WTC11 (cell line): ENCODE measurements at regions not wholly inside any gene's neighbourhood (a gene's known extent, or its start where the extent isn't known, plus 50 kb on each side); places are given as distances from the start of the nearest gene placed in this dataset.

Source experiments
- ATAC-seq: fragments of 200-7000 bp; cut with Tn5 transposase; 2 replicates; pipeline ENCODE4 v1.10.0; 2021; ENCODE audit warnings: mild to moderate bottlenecking, moderate library complexity
- CTCF ChIA-PET: fragments of 300-600 bp; sonication (Branson Sonifier 250); formaldehyde crosslinking; loops from one replicate; lab custom pipeline; 2021; ENCODE audit warnings: antibody characterized with exemption; lab: Charles Lee
- POLR2A ChIA-PET: fragments of 350-600 bp; sonication (Branson Sonifier 250); formaldehyde crosslinking; loops from one replicate; lab custom pipeline; 2021; ENCODE audit warnings: antibody characterized with exemption; lab: Charles Lee
- DNase-seq: peaks from one replicate; pipeline ENCODE4 v3.0.0; 2021; ENCODE audit warnings: low spot score
- H3K27ac Mint-ChIP-seq: 2 replicates; pipeline ENCODE4 v1.8.0; 2021; ENCODE audit warnings: mixed read lengths
- H3K27me3 Mint-ChIP-seq: 2 replicates; pipeline ENCODE4 v1.8.0; 2021; ENCODE audit warnings: low read depth, mild to moderate bottlenecking, moderate library complexity, mixed read lengths
- H3K36me3 Mint-ChIP-seq: 2 replicates; pipeline ENCODE4 v1.8.0; 2021; ENCODE audit warnings: mixed read lengths
- H3K4me1 Mint-ChIP-seq: 2 replicates; pipeline ENCODE4 v1.8.0; 2022; ENCODE audit warnings: mixed read lengths
- H3K4me3 Mint-ChIP-seq: 2 replicates; pipeline ENCODE4 v1.8.0; 2021; ENCODE audit warnings: mild to moderate bottlenecking, moderate library complexity, mixed read lengths
- H3K9me3 Mint-ChIP-seq: 2 replicates; pipeline ENCODE4 v1.8.0; 2021; ENCODE audit warnings: mixed read lengths
- ATF3 ChIP-seq: sonication (generic); formaldehyde crosslinking; conservative IDR thresholded peaks from 2 replicates; pipeline ENCODE4 v1.8.1; 2022; ENCODE audit warnings: mild to moderate bottlenecking, missing genetic modification reagents
- IRF1 ChIP-seq: sonication (generic); formaldehyde crosslinking; IDR thresholded peaks from 2 replicates; pipeline ENCODE4 v1.8.0; 2023; ENCODE audit warnings: missing genetic modification reagents
- MXD4 ChIP-seq: fragments of 250-450 bp; sonication (Bioruptor Pico); IDR thresholded peaks from 2 replicates; pipeline ENCODE4 v1.8.0; 2021; ENCODE audit warnings: mild to moderate bottlenecking, moderate library complexity, borderline replicate concordance
- NR1H2 ChIP-seq: sonication (generic); formaldehyde crosslinking; IDR thresholded peaks from 2 replicates; pipeline ENCODE4 v1.9.0; 2021; ENCODE audit warnings: mild to moderate bottlenecking, moderate library complexity, missing genetic modification reagents
- RELA ChIP-seq: sonication (generic); formaldehyde crosslinking; IDR thresholded peaks from 2 replicates; pipeline ENCODE4 v1.8.1; 2022; ENCODE audit warnings: missing genetic modification reagents, mild to moderate bottlenecking, borderline replicate concordance
- ZNF121 ChIP-seq: sonication (generic); formaldehyde crosslinking; IDR thresholded peaks from 2 replicates; pipeline ENCODE4 v1.8.0; 2023; ENCODE audit warnings: missing genetic modification reagents
- ZNF138 ChIP-seq: sonication (generic); formaldehyde crosslinking; conservative IDR thresholded peaks from 2 replicates; pipeline ENCODE4 v1.8.1; 2022; ENCODE audit warnings: mild to moderate bottlenecking, moderate library complexity, missing genetic modification reagents
- ZNF317 ChIP-seq: sonication (generic); formaldehyde crosslinking; IDR thresholded peaks from 2 replicates; pipeline ENCODE4 v1.8.1; 2023; ENCODE audit warnings: low read depth, mild to moderate bottlenecking, moderate library complexity, missing genetic modification reagents, borderline replicate concordance
- ZSCAN18 ChIP-seq: fragments of 250-450 bp; sonication (Bioruptor Pico); IDR thresholded peaks from 2 replicates; pipeline ENCODE4 v2.1.2; 2022; ENCODE audit warnings: mild to moderate bottlenecking, moderate library complexity
- TF ChIP-seq, protein P1 (sequence below): sonication (generic); formaldehyde crosslinking; IDR thresholded peaks from 2 replicates; pipeline ENCODE4 v1.8.1; 2023; ENCODE audit warnings: mild to moderate bottlenecking, missing genetic modification reagents, borderline replicate concordance
- TF ChIP-seq, protein P2 (sequence below): sonication (generic); formaldehyde crosslinking; IDR thresholded peaks from 2 replicates; pipeline ENCODE4 v1.8.1; 2023; ENCODE audit warnings: mild to moderate bottlenecking, moderate library complexity, missing genetic modification reagents
- TF ChIP-seq, protein P3 (sequence below): sonication (generic); formaldehyde crosslinking; IDR thresholded peaks from 2 replicates; pipeline ENCODE4 v1.8.0; 2022; ENCODE audit warnings: missing genetic modification reagents
- TF ChIP-seq, protein P4 (sequence below): sonication (generic); formaldehyde crosslinking; IDR thresholded peaks from 2 replicates; pipeline ENCODE4 v1.8.0; 2022; ENCODE audit warnings: mild to moderate bottlenecking, missing genetic modification reagents
- TF ChIP-seq, protein P5 (sequence below): sonication (generic); formaldehyde crosslinking; IDR thresholded peaks from 2 replicates; pipeline ENCODE4 v1.8.1; 2022; ENCODE audit warnings: mild to moderate bottlenecking, moderate library complexity, missing genetic modification reagents

- H3K36me3 Mint-ChIP-seq, result no peaks in the 10 kb centered on the region
These were observed 544.1 kb upstream of the AMELY start for GRCh38 chrY:7455626-7456025.

More at GRCh38 chrY:7455626-7456025, 544.1 kb upstream of the AMELY start:
- no peak for TF ChIP-seq ZNF121 (CRISPR knock-in tag)
- TF ChIP-seq, protein P1, sequence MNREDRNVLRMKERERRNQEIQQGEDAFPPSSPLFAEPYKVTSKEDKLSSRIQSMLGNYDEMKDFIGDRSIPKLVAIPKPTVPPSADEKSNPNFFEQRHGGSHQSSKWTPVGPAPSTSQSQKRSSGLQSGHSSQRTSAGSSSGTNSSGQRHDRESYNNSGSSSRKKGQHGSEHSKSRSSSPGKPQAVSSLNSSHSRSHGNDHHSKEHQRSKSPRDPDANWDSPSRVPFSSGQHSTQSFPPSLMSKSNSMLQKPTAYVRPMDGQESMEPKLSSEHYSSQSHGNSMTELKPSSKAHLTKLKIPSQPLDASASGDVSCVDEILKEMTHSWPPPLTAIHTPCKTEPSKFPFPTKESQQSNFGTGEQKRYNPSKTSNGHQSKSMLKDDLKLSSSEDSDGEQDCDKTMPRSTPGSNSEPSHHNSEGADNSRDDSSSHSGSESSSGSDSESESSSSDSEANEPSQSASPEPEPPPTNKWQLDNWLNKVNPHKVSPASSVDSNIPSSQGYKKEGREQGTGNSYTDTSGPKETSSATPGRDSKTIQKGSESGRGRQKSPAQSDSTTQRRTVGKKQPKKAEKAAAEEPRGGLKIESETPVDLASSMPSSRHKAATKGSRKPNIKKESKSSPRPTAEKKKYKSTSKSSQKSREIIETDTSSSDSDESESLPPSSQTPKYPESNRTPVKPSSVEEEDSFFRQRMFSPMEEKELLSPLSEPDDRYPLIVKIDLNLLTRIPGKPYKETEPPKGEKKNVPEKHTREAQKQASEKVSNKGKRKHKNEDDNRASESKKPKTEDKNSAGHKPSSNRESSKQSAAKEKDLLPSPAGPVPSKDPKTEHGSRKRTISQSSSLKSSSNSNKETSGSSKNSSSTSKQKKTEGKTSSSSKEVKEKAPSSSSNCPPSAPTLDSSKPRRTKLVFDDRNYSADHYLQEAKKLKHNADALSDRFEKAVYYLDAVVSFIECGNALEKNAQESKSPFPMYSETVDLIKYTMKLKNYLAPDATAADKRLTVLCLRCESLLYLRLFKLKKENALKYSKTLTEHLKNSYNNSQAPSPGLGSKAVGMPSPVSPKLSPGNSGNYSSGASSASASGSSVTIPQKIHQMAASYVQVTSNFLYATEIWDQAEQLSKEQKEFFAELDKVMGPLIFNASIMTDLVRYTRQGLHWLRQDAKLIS (CRISPR knock-in tag), result no peak
- TF ChIP-seq ATF3, result no peak
- TF ChIP-seq RELA (CRISPR knock-in tag), result no peak
- no peak for TF ChIP-seq ZNF317 (CRISPR knock-in tag)
- TF ChIP-seq, protein P2, sequence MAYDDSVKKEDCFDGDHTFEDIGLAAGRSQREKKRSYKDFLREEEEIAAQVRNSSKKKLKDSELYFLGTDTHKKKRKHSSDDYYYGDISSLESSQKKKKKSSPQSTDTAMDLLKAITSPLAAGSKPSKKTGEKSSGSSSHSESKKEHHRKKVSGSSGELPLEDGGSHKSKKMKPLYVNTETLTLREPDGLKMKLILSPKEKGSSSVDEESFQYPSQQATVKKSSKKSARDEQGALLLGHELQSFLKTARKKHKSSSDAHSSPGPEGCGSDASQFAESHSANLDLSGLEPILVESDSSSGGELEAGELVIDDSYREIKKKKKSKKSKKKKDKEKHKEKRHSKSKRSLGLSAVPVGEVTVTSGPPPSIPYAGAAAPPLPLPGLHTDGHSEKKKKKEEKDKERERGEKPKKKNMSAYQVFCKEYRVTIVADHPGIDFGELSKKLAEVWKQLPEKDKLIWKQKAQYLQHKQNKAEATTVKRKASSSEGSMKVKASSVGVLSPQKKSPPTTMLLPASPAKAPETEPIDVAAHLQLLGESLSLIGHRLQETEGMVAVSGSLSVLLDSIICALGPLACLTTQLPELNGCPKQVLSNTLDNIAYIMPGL, result no peak
- TF ChIP-seq, protein P3, sequence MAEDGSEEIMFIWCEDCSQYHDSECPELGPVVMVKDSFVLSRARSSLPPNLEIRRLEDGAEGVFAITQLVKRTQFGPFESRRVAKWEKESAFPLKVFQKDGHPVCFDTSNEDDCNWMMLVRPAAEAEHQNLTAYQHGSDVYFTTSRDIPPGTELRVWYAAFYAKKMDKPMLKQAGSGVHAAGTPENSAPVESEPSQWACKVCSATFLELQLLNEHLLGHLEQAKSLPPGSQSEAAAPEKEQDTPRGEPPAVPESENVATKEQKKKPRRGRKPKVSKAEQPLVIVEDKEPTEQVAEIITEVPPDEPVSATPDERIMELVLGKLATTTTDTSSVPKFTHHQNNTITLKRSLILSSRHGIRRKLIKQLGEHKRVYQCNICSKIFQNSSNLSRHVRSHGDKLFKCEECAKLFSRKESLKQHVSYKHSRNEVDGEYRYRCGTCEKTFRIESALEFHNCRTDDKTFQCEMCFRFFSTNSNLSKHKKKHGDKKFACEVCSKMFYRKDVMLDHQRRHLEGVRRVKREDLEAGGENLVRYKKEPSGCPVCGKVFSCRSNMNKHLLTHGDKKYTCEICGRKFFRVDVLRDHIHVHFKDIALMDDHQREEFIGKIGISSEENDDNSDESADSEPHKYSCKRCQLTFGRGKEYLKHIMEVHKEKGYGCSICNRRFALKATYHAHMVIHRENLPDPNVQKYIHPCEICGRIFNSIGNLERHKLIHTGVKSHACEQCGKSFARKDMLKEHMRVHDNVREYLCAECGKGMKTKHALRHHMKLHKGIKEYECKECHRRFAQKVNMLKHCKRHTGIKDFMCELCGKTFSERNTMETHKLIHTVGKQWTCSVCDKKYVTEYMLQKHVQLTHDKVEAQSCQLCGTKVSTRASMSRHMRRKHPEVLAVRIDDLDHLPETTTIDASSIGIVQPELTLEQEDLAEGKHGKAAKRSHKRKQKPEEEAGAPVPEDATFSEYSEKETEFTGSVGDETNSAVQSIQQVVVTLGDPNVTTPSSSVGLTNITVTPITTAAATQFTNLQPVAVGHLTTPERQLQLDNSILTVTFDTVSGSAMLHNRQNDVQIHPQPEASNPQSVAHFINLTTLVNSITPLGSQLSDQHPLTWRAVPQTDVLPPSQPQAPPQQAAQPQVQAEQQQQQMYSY (CRISPR knock-in tag), result no peak
- TF ChIP-seq, protein P4, sequence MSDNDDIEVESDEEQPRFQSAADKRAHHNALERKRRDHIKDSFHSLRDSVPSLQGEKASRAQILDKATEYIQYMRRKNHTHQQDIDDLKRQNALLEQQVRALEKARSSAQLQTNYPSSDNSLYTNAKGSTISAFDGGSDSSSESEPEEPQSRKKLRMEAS (CRISPR knock-in tag), result no peak
- TF ChIP-seq MXD4 (CRISPR knock-in tag), result no peak
- TF ChIP-seq, protein P5, sequence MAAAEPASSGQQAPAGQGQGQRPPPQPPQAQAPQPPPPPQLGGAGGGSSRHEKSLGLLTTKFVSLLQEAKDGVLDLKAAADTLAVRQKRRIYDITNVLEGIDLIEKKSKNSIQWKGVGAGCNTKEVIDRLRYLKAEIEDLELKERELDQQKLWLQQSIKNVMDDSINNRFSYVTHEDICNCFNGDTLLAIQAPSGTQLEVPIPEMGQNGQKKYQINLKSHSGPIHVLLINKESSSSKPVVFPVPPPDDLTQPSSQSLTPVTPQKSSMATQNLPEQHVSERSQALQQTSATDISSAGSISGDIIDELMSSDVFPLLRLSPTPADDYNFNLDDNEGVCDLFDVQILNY (CRISPR knock-in tag), result no peak
- TF ChIP-seq IRF1 (CRISPR knock-in tag), result no peak
- TF ChIP-seq ZSCAN18 (CRISPR knock-in tag), result no peak
- no peak for TF ChIP-seq ZNF138
- no peak for TF ChIP-seq NR1H2 (CRISPR knock-in tag)
- no peak for ATAC-seq
- Mint-ChIP-seq H3K9me3 (no peaks in the 10 kb centered on the region), H3K4me3 (no peak overlapping the region), H3K27ac (no peak overlapping the region), H3K4me1 (no peaks in the 10 kb centered on the region), H3K27me3 (no peaks in the 10 kb centered on the region)
- no peak for DNase-seq
- CTCF ChIA-PET, result no interaction called here
- POLR2A ChIA-PET, result no interaction called here
